ENCODE measurements at regions not wholly inside any gene's neighbourhood (a gene's known extent, or its start where the extent isn't known, plus 50 kb on each side); places are given as distances from the start of the nearest gene placed in this dataset.

DNA sequence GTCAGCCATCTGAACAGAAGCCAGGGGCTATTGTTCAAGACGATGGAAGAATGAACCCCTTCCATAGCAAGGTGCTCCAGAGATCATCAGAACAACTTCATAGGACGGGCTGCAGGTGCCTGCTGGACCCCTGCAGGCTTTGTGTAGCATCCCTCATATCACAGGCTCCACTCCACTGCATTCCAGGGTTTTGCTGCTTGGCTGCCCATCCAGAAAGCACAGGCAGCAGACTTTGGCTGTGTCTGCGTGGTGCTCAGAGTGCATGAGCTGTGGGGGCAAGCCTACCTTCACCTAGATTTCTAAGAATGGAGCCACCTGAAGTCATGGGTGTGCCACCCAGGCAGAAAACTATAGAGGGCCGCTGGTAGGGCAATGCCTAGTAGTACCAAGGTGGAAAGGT, 93.9 kb upstream of the NLRP1 start:
- H3K27ac ChIP-seq = no peak overlapping the region
- Mint-ChIP-seq H3K4me1 (peaks cover 3% of the 10 kb centered on the region), H3K27me3 (ENCODE audit: insufficient read depth, low read depth) (peaks cover 5% of the 10 kb centered on the region), H3K9me3 (peaks cover 7% of the 10 kb centered on the region), H3K27ac (no peak overlapping the region), H3K4me3 (no peak overlapping the region), H3K36me3 (no peaks in the 10 kb centered on the region)
- H3K4me1 ChIP-seq = no peaks in the 10 kb centered on the region
- TF ChIP-seq EZH2 (IDR thresholded peaks at IDR 0.05) (no peak), CTCF (IDR thresholded peaks at IDR 0.05) (no peak), EZH2phosphoT487 (IDR thresholded peaks at IDR 0.05) (no peak)
- no peak overlapping the region for H2AFZ ChIP-seq (replicated peaks)
- no peak for DNase-seq (ENCODE audit: low spot score)
- H3F3A ChIP-seq (ENCODE audit: low read depth) = no peaks in the 10 kb centered on the region
- no peak overlapping the region for H3K4me2 ChIP-seq
- H3K9me3 ChIP-seq (ENCODE audit: low read depth) = no peaks in the 10 kb centered on the region
- H3K4me3 ChIP-seq = no peak overlapping the region
- no peaks in the 10 kb centered on the region for H3K27me3 ChIP-seq
- no peaks in the 10 kb centered on the region for H4K20me1 ChIP-seq (ENCODE audit: low read depth)
- H3K36me3 ChIP-seq = no peaks in the 10 kb centered on the region
- H3K79me2 ChIP-seq (ENCODE audit: low read depth) = no peaks in the 10 kb centered on the region
- H3K9ac ChIP-seq = no peak overlapping the region

- H3K4me3 ChIP-seq = no peak overlapping the region
- no peak overlapping the region for H3K27ac Mint-ChIP-seq
- no peaks in the 10 kb centered on the region for H4K20me1 ChIP-seq (ENCODE audit: low read depth)
- DNase-seq (ENCODE audit: low spot score) = no peak
- H3K36me3 ChIP-seq = no peaks in the 10 kb centered on the region
- no peaks in the 10 kb centered on the region for H3K4me1 ChIP-seq
- H3K36me3 Mint-ChIP-seq = no peaks in the 10 kb centered on the region
- peaks cover 8% of the 10 kb centered on the region for H3K27me3 Mint-ChIP-seq (ENCODE audit: insufficient read depth, low read depth)
- no peaks in the 10 kb centered on the region for H3K79me2 ChIP-seq (ENCODE audit: low read depth)
- no peak overlapping the region for H2AFZ ChIP-seq (replicated peaks)
- no peaks in the 10 kb centered on the region for H3K27me3 ChIP-seq
- no peak for TF ChIP-seq CTCF (IDR thresholded peaks at IDR 0.05)
- no peak for TF ChIP-seq EZH2 (IDR thresholded peaks at IDR 0.05)
- TF ChIP-seq EZH2phosphoT487 (IDR thresholded peaks at IDR 0.05) = no peak
- peaks cover 7% of the 10 kb centered on the region for H3K9me3 Mint-ChIP-seq
- H3K9me3 ChIP-seq (ENCODE audit: low read depth) = no peaks in the 10 kb centered on the region
- H3K9ac ChIP-seq = no peak overlapping the region
- H3K27ac ChIP-seq = no peak overlapping the region
- no peak overlapping the region for H3K4me3 Mint-ChIP-seq
- H3K4me2 ChIP-seq = no peak overlapping the region
- H3K4me1 Mint-ChIP-seq = peaks cover 4% of the 10 kb centered on the region
- H3F3A ChIP-seq (ENCODE audit: low read depth) = no peaks in the 10 kb centered on the region
These were observed 96.5 kb upstream of the NLRP1 start for GRCh38 chr17:5680766-5681165.

DNA sequence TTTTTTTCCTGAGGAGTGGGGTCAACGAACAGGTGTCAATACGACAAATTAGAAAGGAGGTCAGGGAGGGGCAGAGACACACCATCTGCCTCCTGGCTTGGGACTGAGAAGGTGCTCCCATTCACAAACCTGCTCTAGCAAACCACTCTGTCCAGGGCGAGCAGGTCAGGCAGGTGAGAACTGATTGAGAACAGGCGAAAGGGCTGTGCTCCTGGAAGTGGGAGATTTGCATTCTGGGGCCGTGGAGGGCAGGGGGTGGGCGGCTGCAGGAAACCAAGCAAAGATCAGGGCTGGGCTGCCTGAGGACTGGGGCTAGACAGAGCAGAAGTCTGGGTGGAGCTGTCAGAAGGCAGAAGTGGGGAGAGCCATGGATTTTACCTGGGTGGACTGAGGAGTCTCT, 98.9 kb upstream of the NLRP1 start:
- peaks cover 10% of the 10 kb centered on the region for H3K27me3 Mint-ChIP-seq (ENCODE audit: insufficient read depth, low read depth)
- Histone ChIP-seq H3K27me3 (no peaks in the 10 kb centered on the region), H4K20me1 (ENCODE audit: low read depth) (no peaks in the 10 kb centered on the region), H3K4me2 (no peak overlapping the region), H3K4me1 (peaks cover 9% of the 10 kb centered on the region), H3K4me3 (no peak overlapping the region), H3K9ac (no peak overlapping the region), H3K27ac (no peak overlapping the region), H2AFZ (replicated peaks) (no peak overlapping the region), H3K79me2 (ENCODE audit: low read depth) (no peaks in the 10 kb centered on the region), H3K36me3 (no peaks in the 10 kb centered on the region), H3K9me3 (ENCODE audit: low read depth) (no peaks in the 10 kb centered on the region), H3F3A (ENCODE audit: low read depth) (no peaks in the 10 kb centered on the region)
- TF ChIP-seq EZH2phosphoT487 (IDR thresholded peaks at IDR 0.05) (no peak), CTCF (IDR thresholded peaks at IDR 0.05) (no peak), EZH2 (IDR thresholded peaks at IDR 0.05) (no peak)
- H3K36me3 Mint-ChIP-seq = no peaks in the 10 kb centered on the region
- no peak for DNase-seq (ENCODE audit: low spot score)
- H3K4me3 Mint-ChIP-seq = no peak overlapping the region
- H3K9me3 Mint-ChIP-seq = peaks cover 7% of the 10 kb centered on the region
- peaks cover 9% of the 10 kb centered on the region for H3K4me1 Mint-ChIP-seq
- H3K27ac Mint-ChIP-seq = peak overlapping the region; percentile 5
